Adrenal gland (tissue), 9 donors: ENCODE measurements at regions not wholly inside any gene's neighbourhood (a gene's known extent, or its start where the extent isn't known, plus 50 kb on each side); places are given as distances from the start of the nearest gene placed in this dataset.

Experiments
- DNase-seq, 7 donors: peaks; one replicate each; pipeline ENCODE4 v3.0.0-alpha.2; 2019 to 2020
- H3K27ac ChIP-seq, 5 donors: fragments of 200-600 bp; sonication (generic) in 4 of 5; 1 replicate in 3 of 5; 2 replicates in 2 of 5; pipeline versions ENCODE4 v1.5.1 to v1.8.0; 2016 to 2020; ENCODE audit warnings: mild to moderate bottlenecking in 1 of 5
- H3K27me3 ChIP-seq: fragments of 200-600 bp; 2 replicates; pipeline ENCODE4 v1.8.0; 2021
- H3K36me3 ChIP-seq, 2 donors: fragments of 200-600 bp; replicated peaks in 1 of 2; 1 replicate in 1 of 2; 2 replicates in 1 of 2; pipeline versions ENCODE4 v1.5.1 to v1.8.0; 2018 to 2022
- H3K4me1 ChIP-seq, 2 donors: fragments of 200-600 bp; replicated peaks in 1 of 2; 1 replicate in 1 of 2; 2 replicates in 1 of 2; pipeline versions ENCODE4 v1.5.1 to v1.8.0; 2018 to 2021
- H3K4me3 ChIP-seq, 4 donors: fragments of 200-600 bp; sonication (generic) in 3 of 4; one replicate each; pipeline ENCODE4 v1.5.1; 2016 to 2018
- H3K9me3 ChIP-seq, 3 donors: fragments of 200-600 bp; sonication (generic) in 1 of 3; replicated peaks in 1 of 3; 1 replicate in 2 of 3; 2 replicates in 1 of 3; pipeline versions ENCODE4 v1.5.1 to v1.8.0; 2016 to 2021
- POLR2A ChIP-seq, 2 donors: fragments of 450-650 bp; IDR thresholded peaks; one replicate each; pipeline ENCODE4 v1.6.1; 2017; ENCODE audit warnings: antibody characterized with exemption in 2 of 2, mild to moderate bottlenecking in 2 of 2, moderate library complexity in 1 of 2
- WGBS, 4 donors: extraction: QIAGEN DNeasy Blood & Tissue Kit in 2 of 4; methylation state at CpG; one replicate each; pipeline versions ENCODE4 v1.1.5 to v1.1.7; 2013 to 2017; 5-methylcytosine and 5-hydroxymethylcytosine counted together
- intact Hi-C, 2 donors: fragments of 100-400 bp; cut with DNase I; formaldehyde crosslinking; loops; one replicate each; pipeline versions ENCODE4 v1.14.1 to v1.15.0; 2022 to 2023
- TF ChIP-seq, protein P1 (sequence below), 6 experiments: fragments of 450-650 bp in 4 of 6; fragments of 200-600 bp in 2 of 6; sonication (generic) in 1 of 6; IDR thresholded peaks; 1 replicate in 5 of 6; 2 replicates in 1 of 6; pipeline versions ENCODE4 v1.5.1 to v1.8.0; 2016 to 2021; ENCODE audit warnings: antibody characterized with exemption in 6 of 6, mild to moderate bottlenecking in 2 of 6, moderate library complexity in 1 of 6
- donor health status: healthy with polysubstance abuse.
- donor health status: Bipolar disorder and iron deficiency.
- donor health status: DM: yes; HTN: yes; CAD: no.
- donor health status: DM: no; HTN: no; CAD: no.
- donor health status: DM: no; HTN: no; CAD: no.

DNA sequence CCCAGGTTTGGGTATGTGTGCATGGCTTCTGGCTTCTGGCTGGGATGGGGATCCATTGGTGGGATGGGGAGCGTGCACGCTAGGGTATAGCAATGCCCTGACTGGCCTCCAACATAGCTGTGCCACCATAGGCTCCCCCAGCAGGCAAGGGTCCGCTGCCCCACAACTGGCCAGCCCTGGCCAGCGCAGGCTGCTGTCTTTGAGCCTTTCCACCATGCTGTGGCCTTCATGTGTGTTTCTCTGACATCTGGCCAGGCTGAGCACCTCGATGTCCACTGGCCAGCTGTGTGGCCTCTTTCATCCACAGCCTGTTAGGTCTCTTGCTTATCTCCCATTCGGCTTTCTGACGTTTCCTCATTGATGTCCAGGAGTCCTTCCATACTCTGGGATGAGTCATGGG lies 231.3 kb downstream of the NDUFA10 start:
- 64 to 78% (median 69%) methylated on average over 7 of the region's 7 CpGs for WGBS, 4 donors
- Histone ChIP-seq H3K27ac (peak overlapping the region in 1 of 5 donors; percentile 54), H3K4me3 (no peak overlapping the region), H3K36me3 (no peaks in the 10 kb centered on the region), H3K4me1 (peaks cover 0 to 3% of the 10 kb centered on the region in 2 donors), H3K27me3 (no peaks in the 10 kb centered on the region), H3K9me3 (peaks cover 0 to 6% (median 0%) of the 10 kb centered on the region in 3 donors)
- peak; percentile 31 to 69 (median 57) for DNase-seq
- intact Hi-C loops: no loop called here
- TF ChIP-seq, protein P1, sequence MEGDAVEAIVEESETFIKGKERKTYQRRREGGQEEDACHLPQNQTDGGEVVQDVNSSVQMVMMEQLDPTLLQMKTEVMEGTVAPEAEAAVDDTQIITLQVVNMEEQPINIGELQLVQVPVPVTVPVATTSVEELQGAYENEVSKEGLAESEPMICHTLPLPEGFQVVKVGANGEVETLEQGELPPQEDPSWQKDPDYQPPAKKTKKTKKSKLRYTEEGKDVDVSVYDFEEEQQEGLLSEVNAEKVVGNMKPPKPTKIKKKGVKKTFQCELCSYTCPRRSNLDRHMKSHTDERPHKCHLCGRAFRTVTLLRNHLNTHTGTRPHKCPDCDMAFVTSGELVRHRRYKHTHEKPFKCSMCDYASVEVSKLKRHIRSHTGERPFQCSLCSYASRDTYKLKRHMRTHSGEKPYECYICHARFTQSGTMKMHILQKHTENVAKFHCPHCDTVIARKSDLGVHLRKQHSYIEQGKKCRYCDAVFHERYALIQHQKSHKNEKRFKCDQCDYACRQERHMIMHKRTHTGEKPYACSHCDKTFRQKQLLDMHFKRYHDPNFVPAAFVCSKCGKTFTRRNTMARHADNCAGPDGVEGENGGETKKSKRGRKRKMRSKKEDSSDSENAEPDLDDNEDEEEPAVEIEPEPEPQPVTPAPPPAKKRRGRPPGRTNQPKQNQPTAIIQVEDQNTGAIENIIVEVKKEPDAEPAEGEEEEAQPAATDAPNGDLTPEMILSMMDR (IDR thresholded peaks at IDR 0.05): no peak
- TF ChIP-seq POLR2A (IDR thresholded peaks at IDR 0.05): no peak

DNA sequence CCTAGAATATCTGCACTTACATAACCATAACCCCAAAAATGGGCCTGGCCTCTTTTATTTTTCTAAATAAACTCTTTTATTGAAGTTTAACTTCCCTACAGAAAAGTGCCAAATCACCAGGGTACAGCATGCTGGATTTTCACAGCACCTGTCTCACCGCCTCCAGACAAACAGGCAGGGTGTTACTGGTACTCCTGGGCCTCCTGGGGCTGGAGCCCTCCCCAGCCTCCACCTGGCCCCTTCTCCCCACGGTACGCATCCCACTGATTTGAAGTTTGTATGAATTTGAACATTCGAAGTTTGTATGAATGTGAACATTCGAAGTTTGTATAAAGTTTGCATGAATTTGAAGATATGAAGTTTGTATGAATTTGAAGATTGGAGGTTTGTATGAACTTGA lies 232.1 kb downstream of the NDUFA10 start:
- Histone ChIP-seq H3K27me3 (no peaks in the 10 kb centered on the region), H3K36me3 (no peaks in the 10 kb centered on the region), H3K4me3 (no peak overlapping the region), H3K27ac (no peak overlapping the region), H3K9me3 (peaks cover 0 to 6% (median 0%) of the 10 kb centered on the region in 3 donors), H3K4me1 (peaks cover 0 to 3% of the 10 kb centered on the region in 2 donors)
- WGBS, 4 donors: 89 to 97% (median 93%) methylated on average over 5 of the region's 5 CpGs
- peak in 1 of 7 donors; percentile 11 for DNase-seq
- intact Hi-C loops: no loop called here
- TF ChIP-seq POLR2A (IDR thresholded peaks at IDR 0.05): no peak
- TF ChIP-seq, protein P1 (IDR thresholded peaks at IDR 0.05): no peak

DNA sequence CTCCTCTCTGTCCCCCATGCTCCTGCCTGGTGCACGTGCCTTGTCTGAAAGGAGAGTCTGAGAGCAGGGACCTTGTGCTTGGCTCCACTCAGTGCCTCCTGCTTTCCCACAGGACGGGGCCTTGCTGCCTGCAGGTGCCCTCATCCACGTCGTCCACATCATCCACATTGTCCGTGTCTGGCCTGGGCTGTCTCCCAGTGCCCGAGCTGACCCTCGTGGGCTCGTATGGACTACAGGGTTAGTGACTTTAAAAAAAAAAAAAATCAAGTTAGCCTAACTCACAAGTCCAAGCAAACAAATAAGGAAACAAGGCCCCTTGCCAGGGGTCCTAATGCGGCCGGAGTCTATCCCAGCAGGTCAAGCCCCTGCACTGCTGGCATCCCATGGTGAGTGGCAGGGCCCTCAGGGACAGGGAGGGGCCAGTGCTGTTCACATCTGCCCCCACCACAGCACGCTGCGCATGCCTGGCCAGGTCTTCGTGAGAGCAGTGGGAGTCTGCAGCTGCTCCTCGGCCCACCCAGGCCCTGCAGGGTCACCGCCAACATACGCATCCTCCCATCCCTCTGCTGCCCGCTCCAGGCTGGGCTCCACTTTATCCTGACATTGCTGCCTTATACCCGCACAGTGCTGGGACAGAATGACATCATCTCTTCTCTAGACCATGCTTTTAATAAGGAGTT lies 232.6 kb downstream of the NDUFA10 start:
- no peak overlapping the region for H3K27ac ChIP-seq
- peaks cover 0 to 3% of the 10 kb centered on the region in 2 donors for H3K4me1 ChIP-seq
- H3K9me3 ChIP-seq: peaks cover 0 to 6% (median 0%) of the 10 kb centered on the region in 3 donors
- no peak overlapping the region for H3K4me3 ChIP-seq
- intact Hi-C loops: no loop called here
- DNase-seq: peak in 1 of 7 donors; percentile 11
- no peaks in the 10 kb centered on the region for H3K27me3 ChIP-seq
- TF ChIP-seq POLR2A (IDR thresholded peaks at IDR 0.05): no peak
- TF ChIP-seq, protein P1 (IDR thresholded peaks at IDR 0.05): no peak
- 86 to 92% (median 89%) methylated on average over 15 to 18 of the region's 18 CpGs for WGBS, 4 donors
- H3K36me3 ChIP-seq: no peaks in the 10 kb centered on the region

DNA sequence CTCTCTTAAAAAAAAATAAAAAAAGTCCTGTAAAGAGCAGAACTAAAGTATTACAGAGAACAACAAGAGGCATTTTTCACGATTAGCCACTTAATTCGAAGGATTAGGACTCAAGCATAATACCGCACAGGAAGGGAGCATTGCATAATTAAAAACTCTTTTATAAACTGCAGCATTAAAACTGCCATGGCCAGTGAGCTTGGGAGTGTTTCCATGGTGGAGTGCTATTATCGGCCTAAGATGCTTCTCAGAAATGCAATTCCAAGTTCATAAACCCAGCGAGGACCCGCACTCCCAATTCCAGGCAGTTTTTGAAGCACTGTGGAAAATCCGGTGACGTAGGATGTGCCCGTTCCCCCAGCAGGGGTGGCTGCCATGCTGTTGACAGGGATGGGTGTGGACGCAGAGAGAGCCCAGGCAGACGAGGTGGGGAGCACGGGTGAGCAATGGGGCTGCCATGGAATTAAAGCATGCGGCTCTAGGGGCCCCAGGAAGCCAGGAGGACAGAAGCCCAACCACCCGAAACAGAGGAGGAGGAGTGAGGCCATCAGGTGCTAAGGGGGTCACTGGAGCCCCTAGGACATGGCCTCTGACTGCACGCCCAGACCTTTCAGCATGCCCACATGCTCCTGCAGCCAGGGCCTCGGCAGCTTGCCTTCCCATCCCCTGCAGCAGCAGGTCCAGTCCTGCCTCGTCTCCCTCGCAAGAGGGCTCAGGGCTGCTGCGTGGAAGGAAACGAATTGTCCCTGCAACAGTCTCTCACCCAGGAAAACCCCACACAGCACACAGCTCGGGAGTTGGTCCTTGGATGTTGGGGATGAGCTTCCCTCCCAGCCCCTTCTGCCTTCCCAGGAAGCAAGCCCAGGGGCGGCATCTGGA lies 233.4 kb downstream of the NDUFA10 start:
- no peaks in the 10 kb centered on the region for H3K36me3 ChIP-seq
- no peak overlapping the region for H3K4me3 ChIP-seq
- peaks cover 0 to 3% of the 10 kb centered on the region in 2 donors for H3K4me1 ChIP-seq
- peak in 1 of 7 donors; percentile 27 for DNase-seq
- H3K9me3 ChIP-seq: peaks cover 0 to 6% (median 0%) of the 10 kb centered on the region in 3 donors
- TF ChIP-seq POLR2A (IDR thresholded peaks at IDR 0.05): no peak
- TF ChIP-seq, protein P1 (IDR thresholded peaks at IDR 0.05): no peak
- intact Hi-C loops: no loop called here
- no peaks in the 10 kb centered on the region for H3K27me3 ChIP-seq
- H3K27ac ChIP-seq: no peak overlapping the region
- WGBS, 4 donors: 88 to 92% (median 91%) methylated on average over 16 to 22 of the region's 22 CpGs
